HG03575 (cell line): ENCODE measurements at regions not wholly inside any gene's neighbourhood (a gene's known extent, or its start where the extent isn't known, plus 50 kb on each side); places are given as distances from the start of the nearest gene placed in this dataset.

ENCODE experiments used
- ATAC-seq: cut with Tn5 transposase; IDR thresholded peaks from one replicate; pipeline ENCODE4 v1.9.1; 2021; ENCODE audit not compliant: unreplicated experiment, insufficient number of reproducible peaks, low FRiP score; ENCODE audit errors: extremely low read depth

- ATAC-seq: no peak
These were observed 78.8 kb upstream of the MAST4 start for GRCh38 chr5:66517351-66517750.

GRCh38 chr5:66518052-66518451, 78.1 kb upstream of the MAST4 start:
- no peak for ATAC-seq

GRCh38 chr5:66518753-66519152, 77.4 kb upstream of the MAST4 start:
- no peak for ATAC-seq

GRCh38 chr5:66519626-66520025, 76.6 kb upstream of the MAST4 start:
- ATAC-seq: no peak

- ATAC-seq: no peak
These were observed 75.3 kb upstream of the MAST4 start for GRCh38 chr5:66520854-66521253.

GRCh38 chr5:66527478-66528035, 68.6 kb upstream of the MAST4 start:
- ATAC-seq: no peak

GRCh38 chr5:66529182-66529581, 67.0 kb upstream of the MAST4 start:
- no peak for ATAC-seq

GRCh38 chr5:66529704-66530103, 66.5 kb upstream of the MAST4 start:
- no peak for ATAC-seq

GRCh38 chr5:66538126-66538525, 58.1 kb upstream of the MAST4 start:
- no peak for ATAC-seq

GRCh38 chr5:66538531-66538930, 57.7 kb upstream of the MAST4 start:
- no peak for ATAC-seq

GRCh38 chr5:66540078-66540477, 56.1 kb upstream of the MAST4 start:
- no peak for ATAC-seq

- ATAC-seq: no peak
These were observed 53.5 kb upstream of the MAST4 start for GRCh38 chr5:66542711-66543110.
